D721Med (cell line): ENCODE measurements at regions not wholly inside any gene's neighbourhood (a gene's known extent, or its start where the extent isn't known, plus 50 kb on each side); places are given as distances from the start of the nearest gene placed in this dataset.

Experiments used
- DNase-seq: peaks from one replicate; pipeline ENCODE4 v3.0.0; 2011; ENCODE audit warnings: low spot score; ENCODE audit not compliant: insufficient read length
- FAIRE-seq: peaks from 2 replicates; lab custom pipeline; 2011; peaks lifted over from hg19 to GRCh38; lab: Jason Lieb, UNC
- CTCF ChIP-seq: IDR thresholded peaks from 2 replicates; pipeline ENCODE4 v1.5.1; 2012; ENCODE audit warnings: mild to moderate bottlenecking, control low read depth; ENCODE audit not compliant: insufficient read depth; ENCODE audit errors: missing control alignments

GRCh38 chr3:26763723-26764122 is 141.2 kb downstream of the LRRC3B start:
- DNase-seq, result no peak
- FAIRE-seq, result no peak
- no peak for TF ChIP-seq CTCF

DNA sequence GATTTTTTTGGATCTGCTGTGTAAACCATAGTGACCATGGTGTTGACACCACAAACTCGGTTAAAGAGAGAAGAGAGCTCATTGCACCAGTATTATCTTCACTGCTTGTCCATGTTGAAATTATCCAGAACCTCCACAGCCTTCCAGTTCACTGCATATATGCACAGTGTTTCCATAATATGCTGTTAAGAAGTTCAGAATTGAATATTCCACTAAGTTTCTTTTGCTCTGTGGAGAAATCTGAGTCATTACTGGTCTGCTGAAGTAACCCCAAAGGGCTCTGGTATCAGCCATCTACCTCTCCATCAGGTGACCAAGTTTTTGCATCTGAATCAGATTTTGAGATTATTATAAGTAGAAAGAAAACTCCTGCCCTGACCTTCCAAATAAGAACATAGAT is 143.5 kb downstream of the LRRC3B start:
- FAIRE-seq (no peak), DNase-seq (no peak)
- TF ChIP-seq CTCF, result no peak

- TF ChIP-seq CTCF, result no peak
- no peak for DNase-seq
- no peak for FAIRE-seq
Measured at GRCh38 chr3:26768068-26768651, 145.6 kb downstream of the LRRC3B start.

- DNase-seq, result no peak
- TF ChIP-seq CTCF, result no peak
- FAIRE-seq, result no peak
Measured at GRCh38 chr3:26799679-26800317, 177.2 kb downstream of the LRRC3B start.

- no peak for TF ChIP-seq CTCF
- FAIRE-seq, result no peak
- DNase-seq, result no peak
Measured at GRCh38 chr3:26807272-26807671, 184.7 kb downstream of the LRRC3B start.

GRCh38 chr3:26825454-26825853 is 202.9 kb downstream of the LRRC3B start:
- FAIRE-seq (no peak), DNase-seq (no peak)
- no peak for TF ChIP-seq CTCF

- no peak for DNase-seq
- no peak for TF ChIP-seq CTCF
- FAIRE-seq, result no peak
Measured at GRCh38 chr3:26827169-26827568, 204.6 kb downstream of the LRRC3B start.
